IMR-90 (cell line): ENCODE measurements at regions not wholly inside any gene's neighbourhood (a gene's known extent, or its start where the extent isn't known, plus 50 kb on each side); places are given as distances from the start of the nearest gene placed in this dataset.

ENCODE experiments used
- ATAC-seq: fragments of 200-7000 bp; cut with Tn5 transposase; 2 replicates; pipeline ENCODE4 v1.9.1; 2020; ENCODE audit warnings: low read depth, mild to moderate bottlenecking, moderate library complexity
- BruUV-seq: library from RNA; stranded (reverse); fragments of 400-500 nt; replicated peaks from 2 replicates; lab custom pipeline; 2021; lab: Mats Ljungman, UMichigan
- CTCF ChIA-PET: fragments of 300-600 bp; formaldehyde crosslinking; extraction: SDS; loops from one replicate; lab custom pipeline; 2021; ENCODE audit warnings: antibody characterized with exemption; lab: Yijun Ruan, JAX
- POLR2A ChIA-PET: fragments of 300-600 bp; sonication (Branson Sonifier 250); formaldehyde crosslinking; loops from one replicate; lab custom pipeline; 2022; ENCODE audit warnings: antibody characterized with exemption; ENCODE audit not compliant: unreplicated experiment; lab: Charles Lee
- DNase-seq: peaks from one replicate; pipeline ENCODE4 v3.0.0; 2013
- H2AFZ ChIP-seq: replicated peaks from 2 replicates; pipeline ENCODE3; 2013; ENCODE audit warnings: low read length, mild to moderate bottlenecking; ENCODE audit not compliant: poor library complexity
- H2AK5ac ChIP-seq: 2 replicates; pipeline ENCODE4 v1.6.1; 2013; ENCODE audit warnings: low read depth, low read length, inconsistent platforms
- H2AK9ac ChIP-seq: replicated peaks from 2 replicates; pipeline ENCODE3; 2013; ENCODE audit warnings: mild to moderate bottlenecking, low read depth, low read length, moderate library complexity; ENCODE audit not compliant: poor library complexity
- H2BK120ac ChIP-seq: 2 replicates; pipeline ENCODE4 v1.6.1; 2013; ENCODE audit warnings: low read depth, low read length, inconsistent platforms
- H2BK15ac ChIP-seq: 3 replicates; pipeline ENCODE4 v1.6.1; 2013; ENCODE audit warnings: low read depth, low read length, inconsistent platforms
- H2BK20ac ChIP-seq: 2 replicates; pipeline ENCODE4 v1.6.1; 2013; ENCODE audit warnings: low read depth, mild to moderate bottlenecking, inconsistent platforms, low read length, moderate library complexity
- H2BK5ac ChIP-seq: 2 replicates; pipeline ENCODE4 v1.6.1; 2013; ENCODE audit warnings: mild to moderate bottlenecking, low read depth, low read length, inconsistent platforms; ENCODE audit not compliant: poor library complexity, severe bottlenecking
- H3K14ac ChIP-seq: replicated peaks from 2 replicates; pipeline ENCODE4 v1.6.1; 2013; ENCODE audit warnings: low read depth, low read length, inconsistent platforms
- H3K18ac ChIP-seq: 2 replicates; pipeline ENCODE4 v1.6.1; 2013; ENCODE audit warnings: low read depth, low read length, control low read depth
- H3K23ac ChIP-seq: 2 replicates; pipeline ENCODE4 v1.6.1; 2013; ENCODE audit warnings: low read depth, low read length, inconsistent platforms
- H3K27ac ChIP-seq: 2 replicates; pipeline ENCODE4 v1.5.1; 2013; ENCODE audit warnings: mild to moderate bottlenecking, control low read depth, low read length; ENCODE audit not compliant: insufficient read depth
- H3K27me3 ChIP-seq: 2 replicates; pipeline ENCODE4 v1.6.1; 2013; ENCODE audit warnings: low read length; ENCODE audit not compliant: control insufficient read depth, insufficient read depth
- H3K36me3 ChIP-seq: 2 replicates; pipeline ENCODE4 v1.6.1; 2013; ENCODE audit warnings: low read length, mixed read lengths; ENCODE audit not compliant: control insufficient read depth, insufficient read depth
- H3K4ac ChIP-seq: 2 replicates; pipeline ENCODE4 v1.6.1; 2013; ENCODE audit warnings: low read depth, low read length, inconsistent platforms
- H3K4me1 ChIP-seq: 2 replicates; pipeline ENCODE4 v1.6.1; 2013; ENCODE audit warnings: low read length, mixed read lengths; ENCODE audit not compliant: control insufficient read depth, insufficient read depth
- H3K4me2 ChIP-seq: 2 replicates; pipeline ENCODE4 v1.6.1; 2013; ENCODE audit warnings: low read depth, mild to moderate bottlenecking, control low read depth, low read length, moderate library complexity
- H3K4me3 ChIP-seq: 2 replicates; pipeline ENCODE4 v1.5.1; 2013; ENCODE audit warnings: low read depth, mild to moderate bottlenecking, control low read depth, low read length, moderate library complexity; ENCODE audit not compliant: insufficient read depth
- H3K56ac ChIP-seq: 2 replicates; pipeline ENCODE4 v1.6.1; 2013; ENCODE audit warnings: low read length, inconsistent platforms; ENCODE audit not compliant: insufficient read depth; ENCODE audit errors: extremely low read depth
- H3K79me1 ChIP-seq, 2 experiments: 2 replicates each; pipeline ENCODE4 v1.6.1; 2013; ENCODE audit warnings: low read length in 2 of 2, inconsistent platforms in 1 of 2, low read depth in 1 of 2
- H3K9ac ChIP-seq: 2 replicates; pipeline ENCODE4 v1.6.1; 2013; ENCODE audit warnings: low read depth, low read length, control low read depth
- H3K9me1 ChIP-seq: 2 replicates; pipeline ENCODE4 v1.6.1; 2013; ENCODE audit warnings: low read length, inconsistent platforms; ENCODE audit not compliant: insufficient read depth
- H3K9me3 ChIP-seq: 2 replicates; pipeline ENCODE4 v1.6.1; 2013; ENCODE audit warnings: low read length; ENCODE audit not compliant: control insufficient read depth, insufficient read depth
- H4K20me1 ChIP-seq: 2 replicates; pipeline ENCODE4 v1.6.1; 2013; ENCODE audit warnings: low read length, inconsistent platforms; ENCODE audit not compliant: insufficient read depth
- H4K5ac ChIP-seq: 2 replicates; pipeline ENCODE4 v1.6.1; 2013; ENCODE audit warnings: mild to moderate bottlenecking, low read depth, low read length, control low read depth
- H4K8ac ChIP-seq, 2 experiments: 2 replicates each; pipeline ENCODE4 v1.6.1; 2013; ENCODE audit warnings: low read depth in 2 of 2, low read length in 2 of 2, control low read depth in 1 of 2, inconsistent platforms in 1 of 2
- H4K91ac ChIP-seq: 2 replicates; pipeline ENCODE4 v1.6.1; 2013; ENCODE audit warnings: low read depth, low read length, inconsistent platforms; ENCODE audit not compliant: insufficient read depth
- CHD1 ChIP-seq: IDR thresholded peaks from 2 replicates; pipeline ENCODE4 v1.6.1; 2012; ENCODE audit warnings: low read depth, low read length, improper control_type of control experiment
- CTCF ChIP-seq: conservative IDR thresholded peaks from 2 replicates; pipeline ENCODE4 v1.5.1; 2012; ENCODE audit warnings: mild to moderate bottlenecking, low read depth, low read length, improper control_type of control experiment
- ELK1 ChIP-seq: fragments of 150-350 bp; IDR thresholded peaks from 2 replicates; pipeline ENCODE4 v1.6.1; 2016; ENCODE audit warnings: low read depth, mild to moderate bottlenecking, low read length, moderate library complexity, borderline replicate concordance
- FOS ChIP-seq: fragments of 150-350 bp; IDR thresholded peaks from 2 replicates; pipeline ENCODE4 v1.6.1; 2016; ENCODE audit warnings: low read depth, low read length
- MAFK ChIP-seq: IDR thresholded peaks from 2 replicates; pipeline ENCODE4 v1.6.1; 2012; ENCODE audit warnings: low read depth, low read length, improper control_type of control experiment
- RAD21 ChIP-seq: IDR thresholded peaks from 2 replicates; pipeline ENCODE4 v1.6.1; 2012; ENCODE audit warnings: low read length, improper control_type of control experiment
- RCOR1 ChIP-seq: IDR thresholded peaks from 2 replicates; pipeline ENCODE4 v1.6.1; 2012; ENCODE audit warnings: mild to moderate bottlenecking, low read length, improper control_type of control experiment; ENCODE audit not compliant: insufficient replicate concordance
- RFX5 ChIP-seq: IDR thresholded peaks from 2 replicates; pipeline ENCODE4 v1.8.0; 2012; ENCODE audit warnings: low read depth, mild to moderate bottlenecking, low read length, moderate library complexity
- SMC3 ChIP-seq: fragments of 150-350 bp; IDR thresholded peaks from 2 replicates; pipeline ENCODE4 v1.6.1; 2016; ENCODE audit warnings: low read depth, mild to moderate bottlenecking, antibody characterized with exemption, low read length, moderate library complexity
- USF2 ChIP-seq: fragments of 150-350 bp; IDR thresholded peaks from 2 replicates; pipeline ENCODE4 v1.6.1; 2017; ENCODE audit warnings: mild to moderate bottlenecking, antibody characterized with exemption, low read length, low read depth
- WGBS, 2 experiments: methylation state at CpG; one replicate each; pipeline versions ENCODE4 v1.1.5 to v1.1.7; 2013; ENCODE audit warnings: missing lambda C conversion rate in 2 of 2; ENCODE audit not compliant: insufficient read length in 1 of 2; ENCODE audit errors: extremely low coverage in 2 of 2; 5-methylcytosine and 5-hydroxymethylcytosine counted together
- dilution Hi-C: fragments of 300-500 bp; cut with HindIII; formaldehyde crosslinking; loops from one replicate; pipeline ENCODE4 v1.14.3; 2018; ENCODE audit warnings: low sequenced_read_pairs; ENCODE audit not compliant: unreplicated experiment
- in situ Hi-C: fragments of 300-500 bp; cut with MboI; formaldehyde crosslinking; loops from 3 replicates; pipeline ENCODE4 v1.14.3; 2019; ENCODE audit warnings: low sequenced_read_pairs, inconsistent platforms, mixed read lengths
- intact Hi-C: fragments of 100-400 bp; cut with micrococcal nuclease; formaldehyde crosslinking; loops from 2 replicates; pipeline ENCODE4 v1.10.0; 2022

- CTCF ChIA-PET: no interaction called here
Observed at GRCh38 chr1:220369511-220369910, 97.3 kb upstream of the RAB3GAP2 start.

More at GRCh38 chr1:220369511-220369910, 97.3 kb upstream of the RAB3GAP2 start:
- WGBS, 2 experiments: no CpG with 5 or more reads among the region's 3 CpGs
- H4K91ac ChIP-seq: no peak overlapping the region
- no peak overlapping the region for H3K56ac ChIP-seq
- H3K9me1 ChIP-seq: no peaks in the 10 kb centered on the region
- H2AK9ac ChIP-seq: no peak overlapping the region
- H3K27me3 ChIP-seq: no peaks in the 10 kb centered on the region
- ATAC-seq (no peak), DNase-seq (no peak)
- H3K9ac ChIP-seq: no peak overlapping the region
- H2AFZ ChIP-seq: no peak overlapping the region
- H3K23ac ChIP-seq: no peak overlapping the region
- H3K79me1 ChIP-seq: no peaks in the 10 kb centered on the region
- H2BK15ac ChIP-seq: no peak overlapping the region
- no peaks in the 10 kb centered on the region for H3K9me3 ChIP-seq
- H3K18ac ChIP-seq: no peak overlapping the region
- H2BK120ac ChIP-seq: no peak overlapping the region
- POLR2A ChIA-PET: no interaction called here
- intact Hi-C loops: no loop called here
- no peak overlapping the region for H2BK5ac ChIP-seq
- no peak overlapping the region for H4K8ac ChIP-seq
- in situ Hi-C loops: no loop called here
- TF ChIP-seq MAFK (no peak), CTCF (no peak), CHD1 (no peak), SMC3 (no peak), ELK1 (no peak), RAD21 (no peak), FOS (no peak), RCOR1 (no peak), RFX5 (no peak), USF2 (no peak)
- H3K14ac ChIP-seq: no peak overlapping the region
- dilution Hi-C loops: no loop called here
- no peak overlapping the region for H3K4me2 ChIP-seq
- H4K20me1 ChIP-seq: no peaks in the 10 kb centered on the region
- no peak overlapping the region for H3K4me3 ChIP-seq
- H3K27ac ChIP-seq: no peak overlapping the region
- BruUV-seq: no TSS peak
- no peak overlapping the region for H2AK5ac ChIP-seq
- H4K5ac ChIP-seq: no peak overlapping the region
- H3K36me3 ChIP-seq: no peaks in the 10 kb centered on the region
- peaks cover 2% of the 10 kb centered on the region; the same call in 1 of the 2 replicates for H3K4me1 ChIP-seq
- H2BK20ac ChIP-seq: no peak overlapping the region
- H3K4ac ChIP-seq: no peak overlapping the region
